ENCODE measurements at regions not wholly inside any gene's neighbourhood (a gene's known extent, or its start where the extent isn't known, plus 50 kb on each side); places are given as distances from the start of the nearest gene placed in this dataset.

GRCh38 chr6:95431637-95432228 lies 145.6 kb upstream of the MANEA start:
- H3K27ac ChIP-seq = no peak overlapping the region
- intact Hi-C loops (cut with DNase I; ENCODE audit: low total_unique reads) = no loop called here
- no peaks in the 10 kb centered on the region for H3K9me3 ChIP-seq
- no peak overlapping the region for H3K4me3 ChIP-seq
- DNase-seq = no peak
- TF ChIP-seq POLR2AphosphoS5 (IDR thresholded peaks at IDR 0.05) = no peak
- TF ChIP-seq, protein P1, sequence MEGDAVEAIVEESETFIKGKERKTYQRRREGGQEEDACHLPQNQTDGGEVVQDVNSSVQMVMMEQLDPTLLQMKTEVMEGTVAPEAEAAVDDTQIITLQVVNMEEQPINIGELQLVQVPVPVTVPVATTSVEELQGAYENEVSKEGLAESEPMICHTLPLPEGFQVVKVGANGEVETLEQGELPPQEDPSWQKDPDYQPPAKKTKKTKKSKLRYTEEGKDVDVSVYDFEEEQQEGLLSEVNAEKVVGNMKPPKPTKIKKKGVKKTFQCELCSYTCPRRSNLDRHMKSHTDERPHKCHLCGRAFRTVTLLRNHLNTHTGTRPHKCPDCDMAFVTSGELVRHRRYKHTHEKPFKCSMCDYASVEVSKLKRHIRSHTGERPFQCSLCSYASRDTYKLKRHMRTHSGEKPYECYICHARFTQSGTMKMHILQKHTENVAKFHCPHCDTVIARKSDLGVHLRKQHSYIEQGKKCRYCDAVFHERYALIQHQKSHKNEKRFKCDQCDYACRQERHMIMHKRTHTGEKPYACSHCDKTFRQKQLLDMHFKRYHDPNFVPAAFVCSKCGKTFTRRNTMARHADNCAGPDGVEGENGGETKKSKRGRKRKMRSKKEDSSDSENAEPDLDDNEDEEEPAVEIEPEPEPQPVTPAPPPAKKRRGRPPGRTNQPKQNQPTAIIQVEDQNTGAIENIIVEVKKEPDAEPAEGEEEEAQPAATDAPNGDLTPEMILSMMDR (IDR thresholded peaks at IDR 0.05 in 8 of 11, conservative IDR thresholded peaks at IDR 0.05 in 3 of 11) = peak in 10 of 11 experiments; percentile 27 to 71 (median 58)
- H3K4me1 ChIP-seq = no peaks in the 10 kb centered on the region
- no peaks in the 10 kb centered on the region for H3K36me3 ChIP-seq
- no peaks in the 10 kb centered on the region for H3K27me3 ChIP-seq (replicated peaks in 1 of 7)
- WGBS, 5 donors = 50 to 56% (median 53%) methylated on average over 2 of the region's 2 CpGs

GRCh38 chr6:95439741-95440140 lies 137.6 kb upstream of the MANEA start:
- TF ChIP-seq POLR2A (IDR thresholded peaks at IDR 0.05) (no peak), POLR2AphosphoS5 (IDR thresholded peaks at IDR 0.05) (no peak)
- TF ChIP-seq, protein P1 (IDR thresholded peaks at IDR 0.05 in 8 of 11, conservative IDR thresholded peaks at IDR 0.05 in 3 of 11) = no peak
- 91 to 96% (median 93%) methylated on average over 2 of the region's 2 CpGs for WGBS, 5 donors
- no peak overlapping the region for H3K27ac ChIP-seq

GRCh38 chr6:95448208-95448607 lies 129.1 kb upstream of the MANEA start:
- no peaks in the 10 kb centered on the region for H3K27me3 ChIP-seq (replicated peaks in 1 of 7)
- H3K36me3 ChIP-seq = no peaks in the 10 kb centered on the region
- no peak overlapping the region for H3K4me3 ChIP-seq
- H3K9me3 ChIP-seq = peaks cover 0 to 5% (median 0%) of the 10 kb centered on the region in 8 donors
- no peak overlapping the region for H3K27ac ChIP-seq
- DNase-seq = no peak
- intact Hi-C loops (cut with DNase I; ENCODE audit: low total_unique reads) = no loop called here
- no peaks in the 10 kb centered on the region for H3K4me1 ChIP-seq
- TF ChIP-seq POLR2A (IDR thresholded peaks at IDR 0.05) = no peak
- no peak for TF ChIP-seq POLR2AphosphoS5 (IDR thresholded peaks at IDR 0.05)
- TF ChIP-seq, protein P1 (IDR thresholded peaks at IDR 0.05 in 8 of 11, conservative IDR thresholded peaks at IDR 0.05 in 3 of 11) = no peak
- WGBS, 5 donors = 77 to 88% (median 83%) methylated on average over 4 of the region's 4 CpGs

More at GRCh38 chr6:95439741-95440140, 137.6 kb upstream of the MANEA start:
- no peaks in the 10 kb centered on the region for H3K4me1 ChIP-seq
- intact Hi-C loops (cut with DNase I; ENCODE audit: low total_unique reads) = no loop called here
- no peaks in the 10 kb centered on the region for H3K9me3 ChIP-seq
- no peaks in the 10 kb centered on the region for H3K27me3 ChIP-seq (replicated peaks in 1 of 7)
- DNase-seq = no peak
- no peaks in the 10 kb centered on the region for H3K36me3 ChIP-seq
- no peak overlapping the region for H3K4me3 ChIP-seq

DNA sequence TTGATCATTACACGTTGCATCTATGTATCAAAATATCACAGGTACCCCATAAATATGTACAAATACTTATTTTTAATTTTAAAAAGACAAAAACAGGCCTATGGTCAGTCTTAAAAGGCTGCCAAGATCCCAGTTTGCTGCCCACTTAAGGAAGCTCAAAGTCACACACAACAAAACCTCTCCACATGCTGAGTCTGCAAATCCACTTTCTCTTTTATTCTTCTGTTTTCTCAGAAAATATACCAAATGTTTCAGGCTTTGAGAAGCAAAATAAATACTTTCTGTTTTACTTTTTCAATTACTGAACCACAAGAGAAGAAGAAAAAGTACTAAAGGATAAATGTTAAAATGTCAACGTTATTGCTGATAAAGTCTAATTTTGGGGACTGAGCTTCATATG lies 107.8 kb upstream of the MANEA start:
- TF ChIP-seq, protein P1 (IDR thresholded peaks at IDR 0.05 in 8 of 11, conservative IDR thresholded peaks at IDR 0.05 in 3 of 11) = no peak
- no peak for TF ChIP-seq POLR2A (IDR thresholded peaks at IDR 0.05)
- TF ChIP-seq POLR2AphosphoS5 (IDR thresholded peaks at IDR 0.05) = no peak

More for the DNA sequence above, 107.8 kb upstream of the MANEA start:
- H3K36me3 ChIP-seq = no peaks in the 10 kb centered on the region
- H3K4me1 ChIP-seq = no peaks in the 10 kb centered on the region
- DNase-seq = no peak
- WGBS, 5 donors = 66 to 84% (median 74%) methylated on average over 2 of the region's 2 CpGs
- H3K27me3 ChIP-seq (replicated peaks in 1 of 7) = no peaks in the 10 kb centered on the region
- intact Hi-C loops (cut with DNase I; ENCODE audit: low total_unique reads) = no loop called here
- H3K4me3 ChIP-seq = no peak overlapping the region
- no peaks in the 10 kb centered on the region for H3K9me3 ChIP-seq
- H3K27ac ChIP-seq = no peak overlapping the region
